Kidney epithelial cell (primary cell): ENCODE measurements at regions not wholly inside any gene's neighbourhood (a gene's known extent, or its start where the extent isn't known, plus 50 kb on each side); places are given as distances from the start of the nearest gene placed in this dataset.
"Not testable (repeated sequence)": the region's sequence is repeated elsewhere in the genome, so short reads cannot be mapped to it uniquely, and the experiment has no call there.

Experiments used
- DNase-seq: peaks from one replicate; pipeline ENCODE4 v3.0.0-alpha.2; 2010; ENCODE audit warnings: low read depth
- H3K27me3 ChIP-seq: 2 replicates; pipeline ENCODE4 v1.6.0; 2011; ENCODE audit warnings: low read length; ENCODE audit not compliant: control insufficient read depth, insufficient read depth
- H3K36me3 ChIP-seq: 2 replicates; pipeline ENCODE4 v1.5.1; 2011; ENCODE audit warnings: low read length; ENCODE audit not compliant: control insufficient read depth, insufficient read depth
- H3K4me3 ChIP-seq: 2 replicates; pipeline ENCODE4 v1.5.1; 2011; ENCODE audit warnings: low read depth, mild to moderate bottlenecking, control low read depth, low read length
- CTCF ChIP-seq: IDR thresholded peaks from 2 replicates; pipeline ENCODE4 v1.5.1; 2011; ENCODE audit warnings: mild to moderate bottlenecking, moderate library complexity, low read length, control low read depth, inconsistent platforms; ENCODE audit not compliant: insufficient read depth, poor library complexity, severe bottlenecking

GRCh38 chr11:37170311-37170710, 572.3 kb upstream of the RAG2 start:
- TF ChIP-seq CTCF = no peak
- DNase-seq = no peak
- Histone ChIP-seq H3K27me3 (no peaks in the 10 kb centered on the region), H3K4me3 (no peak overlapping the region), H3K36me3 (no peaks in the 10 kb centered on the region)

GRCh38 chr11:37145434-37145833, 547.4 kb upstream of the RAG2 start:
- not testable (repeated sequence) for H3K36me3 ChIP-seq, H3K27me3 ChIP-seq, DNase-seq, H3K4me3 ChIP-seq

- DNase-seq = no peak
- no peaks in the 10 kb centered on the region for H3K27me3 ChIP-seq
Observed at GRCh38 chr11:37142591-37142990, 544.6 kb upstream of the RAG2 start.

GRCh38 chr11:37141707-37142106, 543.7 kb upstream of the RAG2 start:
- no peaks in the 10 kb centered on the region for H3K36me3 ChIP-seq
- H3K4me3 ChIP-seq = no peak overlapping the region
- DNase-seq = no peak
- no peak for TF ChIP-seq CTCF
- no peaks in the 10 kb centered on the region for H3K27me3 ChIP-seq

More at GRCh38 chr11:37142591-37142990, 544.6 kb upstream of the RAG2 start:
- Histone ChIP-seq H3K36me3 (no peaks in the 10 kb centered on the region), H3K4me3 (no peak overlapping the region)
- no peak for TF ChIP-seq CTCF

- not testable (repeated sequence) for H3K4me3 ChIP-seq, H3K27me3 ChIP-seq, H3K36me3 ChIP-seq, DNase-seq
Observed at GRCh38 chr11:37135606-37136005, 537.6 kb upstream of the RAG2 start.

GRCh38 chr11:37134637-37135036, 536.6 kb upstream of the RAG2 start:
- no peak for DNase-seq
- Histone ChIP-seq H3K4me3 (no peak overlapping the region), H3K27me3 (no peaks in the 10 kb centered on the region), H3K36me3 (no peaks in the 10 kb centered on the region)
- no peak for TF ChIP-seq CTCF

- TF ChIP-seq CTCF = no peak
- DNase-seq = no peak
- no peaks in the 10 kb centered on the region for H3K36me3 ChIP-seq
- H3K4me3 ChIP-seq = no peak overlapping the region
- no peaks in the 10 kb centered on the region for H3K27me3 ChIP-seq
Observed at GRCh38 chr11:37124384-37124783, 526.3 kb upstream of the RAG2 start.
